IPS DF 6.9 (cell line): ENCODE measurements at regions not wholly inside any gene's neighbourhood (a gene's known extent, or its start where the extent isn't known, plus 50 kb on each side); places are given as distances from the start of the nearest gene placed in this dataset.

Source experiments
- DNase-seq: peaks from one replicate; pipeline ENCODE4 v3.0.0-alpha.2; 2013; ENCODE audit warnings: low read depth, low spot score
- H3K27ac ChIP-seq: one replicate; pipeline ENCODE4 v1.5.1; 2013; ENCODE audit warnings: low read length, control low read depth
- H3K27me3 ChIP-seq: 2 replicates; pipeline ENCODE4 v1.6.1; 2013; ENCODE audit warnings: mild to moderate bottlenecking, low read length; ENCODE audit not compliant: control insufficient read depth, insufficient read depth
- H3K36me3 ChIP-seq: 2 replicates; pipeline ENCODE4 v1.6.1; 2013; ENCODE audit warnings: low read length; ENCODE audit not compliant: control insufficient read depth, insufficient read depth
- H3K4me1 ChIP-seq: 2 replicates; pipeline ENCODE4 v1.6.1; 2013; ENCODE audit warnings: low read length; ENCODE audit not compliant: control insufficient read depth, insufficient read depth
- H3K4me3 ChIP-seq: 2 replicates; pipeline ENCODE4 v1.5.1; 2013; ENCODE audit warnings: mild to moderate bottlenecking, low read length
- H3K9me3 ChIP-seq: 2 replicates; pipeline ENCODE4 v1.6.1; 2013; ENCODE audit warnings: low read length, inconsistent platforms; ENCODE audit not compliant: control insufficient read depth, insufficient read depth
- WGBS: extraction: QIAGEN DNeasy Blood & Tissue Kit; methylation state at CpG from one replicate; pipeline ENCODE4 v1.1.7; 2013; ENCODE audit warnings: mixed read lengths, missing lambda C conversion rate; ENCODE audit not compliant: insufficient read length, insufficient coverage; 5-methylcytosine and 5-hydroxymethylcytosine counted together

DNA sequence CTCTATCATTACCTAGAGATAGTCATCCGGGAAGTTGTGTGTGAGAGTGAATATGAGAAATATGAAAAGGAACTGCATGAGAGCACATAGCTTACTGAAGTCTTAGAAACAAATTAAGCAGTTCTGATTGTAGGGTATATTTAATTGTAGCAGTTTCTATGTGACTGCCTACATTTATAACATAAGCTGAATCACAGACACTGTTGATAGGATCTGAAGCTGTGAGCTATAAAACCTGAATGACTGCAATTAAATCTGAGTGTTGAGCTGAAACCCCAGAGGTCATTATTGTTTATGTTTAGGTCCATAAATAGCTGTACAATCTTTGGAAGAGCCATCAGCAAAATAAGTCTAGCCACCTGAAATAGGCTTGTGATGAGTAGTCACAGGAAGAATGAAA, 210.1 kb upstream of the CXCL13 start:
- Histone ChIP-seq H3K27ac (no peak overlapping the region), H3K36me3 (no peaks in the 10 kb centered on the region), H3K9me3 (no peaks in the 10 kb centered on the region), H3K27me3 (no peaks in the 10 kb centered on the region), H3K4me1 (no peaks in the 10 kb centered on the region), H3K4me3 (no peak overlapping the region)
- no CpG with 5 or more reads among the region's 1 CpG for WGBS
- no peak for DNase-seq

- Histone ChIP-seq H3K9me3 (no peaks in the 10 kb centered on the region), H3K27ac (no peak overlapping the region), H3K4me3 (no peak overlapping the region), H3K27me3 (no peaks in the 10 kb centered on the region), H3K36me3 (no peaks in the 10 kb centered on the region), H3K4me1 (no peaks in the 10 kb centered on the region)
- no peak for DNase-seq
- no CpG with 5 or more reads among the region's 1 CpG for WGBS
These were observed 207.4 kb upstream of the CXCL13 start for GRCh38 chr4:77398256-77398655.

DNA sequence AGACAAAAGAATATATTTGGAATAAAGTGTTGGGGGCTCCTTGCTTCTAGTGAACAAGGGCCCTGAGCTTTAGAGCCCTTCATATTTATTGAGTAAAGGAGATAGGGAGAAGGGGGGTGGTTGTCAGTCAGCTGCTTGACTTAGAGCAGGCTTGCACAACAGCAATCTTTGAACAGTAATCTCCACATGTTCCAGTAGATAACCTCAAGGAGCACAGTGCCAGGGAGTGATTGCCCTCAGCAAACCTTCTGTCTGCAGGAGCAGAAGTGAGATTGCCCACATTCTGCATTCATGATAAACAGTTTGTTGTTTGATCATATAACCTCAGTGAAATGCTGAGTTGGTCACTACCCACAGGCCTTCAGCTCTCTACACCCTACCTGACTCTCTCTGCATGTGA, 205.8 kb upstream of the CXCL13 start:
- H3K27ac ChIP-seq, result no peak overlapping the region
- no peak for DNase-seq
- no peaks in the 10 kb centered on the region for H3K36me3 ChIP-seq
- H3K27me3 ChIP-seq, result no peaks in the 10 kb centered on the region
- H3K4me1 ChIP-seq, result no peaks in the 10 kb centered on the region
- no peaks in the 10 kb centered on the region for H3K9me3 ChIP-seq
- H3K4me3 ChIP-seq, result no peak overlapping the region

GRCh38 chr4:77413766-77414165, 191.9 kb upstream of the CXCL13 start:
- Histone ChIP-seq H3K27ac (no peak overlapping the region), H3K4me3 (no peak overlapping the region), H3K36me3 (no peaks in the 10 kb centered on the region), H3K27me3 (no peaks in the 10 kb centered on the region), H3K9me3 (no peaks in the 10 kb centered on the region), H3K4me1 (no peaks in the 10 kb centered on the region)
- no CpG with 5 or more reads among the region's 3 CpGs for whole genome bisulfite sequencing
- no peak for DNase-seq

DNA sequence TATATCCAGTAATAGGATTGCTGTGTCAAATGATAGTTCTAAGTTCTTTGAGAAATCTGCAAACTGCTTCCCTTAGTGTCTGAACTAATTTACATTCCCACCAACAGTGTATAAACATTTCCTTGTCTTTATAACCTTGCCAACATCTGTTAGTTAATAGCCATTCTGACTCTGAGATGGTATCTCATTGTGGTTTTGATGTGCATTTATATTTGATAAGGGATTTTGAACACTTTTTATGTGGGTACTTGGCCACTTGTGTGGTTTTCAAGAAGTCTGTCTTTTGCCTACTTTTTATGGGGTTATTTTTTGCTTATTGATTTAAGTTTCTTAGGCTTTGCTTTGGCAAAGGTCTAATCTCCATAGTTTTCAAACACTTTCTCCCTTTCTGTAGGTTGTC, 189.9 kb upstream of the CXCL13 start:
- Histone ChIP-seq H3K27ac (no peak overlapping the region), H3K4me3 (no peak overlapping the region), H3K4me1 (no peaks in the 10 kb centered on the region), H3K9me3 (no peaks in the 10 kb centered on the region), H3K36me3 (no peaks in the 10 kb centered on the region), H3K27me3 (no peaks in the 10 kb centered on the region)
- DNase-seq, result no peak

DNA sequence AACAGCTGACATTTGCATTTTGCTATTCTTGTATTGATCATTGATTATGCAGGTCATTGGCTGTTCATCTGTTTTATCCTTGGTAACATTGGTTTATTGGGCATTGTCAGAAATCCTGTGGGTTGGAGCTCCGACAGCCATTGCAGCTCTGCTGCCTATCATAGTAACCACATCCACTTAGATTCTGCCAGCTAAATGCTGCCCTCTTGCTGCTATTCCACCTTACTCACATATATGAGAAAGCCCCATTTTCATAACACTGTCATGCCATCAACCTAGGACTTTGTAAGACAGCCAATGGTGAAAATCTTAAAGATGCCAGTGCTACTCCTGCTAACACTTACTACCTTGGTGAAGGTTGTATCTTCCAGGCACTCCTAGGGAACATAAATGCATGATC, 187.3 kb upstream of the CXCL13 start:
- no peaks in the 10 kb centered on the region for H3K27me3 ChIP-seq
- DNase-seq, result no peak
- H3K27ac ChIP-seq, result no peak overlapping the region
- no peaks in the 10 kb centered on the region for H3K9me3 ChIP-seq
- no peaks in the 10 kb centered on the region for H3K36me3 ChIP-seq
- no CpG with 5 or more reads among the region's 1 CpG for WGBS
- H3K4me3 ChIP-seq, result no peak overlapping the region
- no peaks in the 10 kb centered on the region for H3K4me1 ChIP-seq

DNA sequence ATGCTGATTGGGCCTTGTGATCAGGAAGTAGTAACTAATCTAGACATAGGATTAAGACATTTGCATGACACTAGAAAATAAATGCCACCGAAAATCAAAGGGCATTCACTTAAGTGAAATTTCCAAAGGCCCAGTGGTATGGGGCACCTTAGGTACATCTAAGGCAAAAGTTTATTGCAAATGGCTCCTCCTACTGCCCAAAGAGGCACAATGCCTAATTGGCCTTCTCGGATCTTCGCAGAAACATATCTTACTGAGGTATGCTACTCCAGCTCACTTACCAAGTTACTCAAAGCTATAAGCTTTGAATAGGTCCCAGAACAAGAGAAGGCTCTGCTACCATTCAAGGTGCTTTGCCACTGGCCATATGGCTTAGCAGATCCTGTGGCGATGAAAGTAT, 174.8 kb upstream of the CXCL13 start:
- no CpG with 5 or more reads among the region's 4 CpGs for WGBS
- Histone ChIP-seq H3K4me1 (no peaks in the 10 kb centered on the region), H3K27me3 (no peaks in the 10 kb centered on the region), H3K4me3 (no peak overlapping the region), H3K36me3 (no peaks in the 10 kb centered on the region), H3K27ac (no peak overlapping the region), H3K9me3 (no peaks in the 10 kb centered on the region)
- no peak for DNase-seq

DNA sequence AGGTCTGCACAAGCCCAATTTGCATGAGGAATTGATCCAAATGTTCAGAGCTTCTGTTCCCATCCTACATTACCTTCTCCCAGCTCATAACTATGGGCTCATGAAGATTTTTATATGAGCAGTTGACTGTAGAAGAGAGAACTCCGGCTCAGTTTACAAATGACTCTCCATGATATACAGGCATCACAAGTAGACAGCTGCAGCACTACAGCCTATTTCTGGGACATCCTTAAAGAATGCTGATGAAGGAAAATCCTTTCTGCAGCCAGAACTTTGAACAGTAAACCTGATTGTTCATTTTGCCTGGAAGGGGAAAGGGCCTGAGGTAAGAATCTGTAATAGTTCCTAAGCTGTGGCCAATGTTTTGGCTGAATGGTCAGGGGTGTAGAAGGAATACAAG, 174.1 kb upstream of the CXCL13 start:
- no peak overlapping the region for H3K4me3 ChIP-seq
- no peak overlapping the region for H3K27ac ChIP-seq
- H3K4me1 ChIP-seq, result no peaks in the 10 kb centered on the region
- no peaks in the 10 kb centered on the region for H3K9me3 ChIP-seq
- DNase-seq, result no peak
- no peaks in the 10 kb centered on the region for H3K27me3 ChIP-seq
- H3K36me3 ChIP-seq, result no peaks in the 10 kb centered on the region
- no CpG with 5 or more reads among the region's 1 CpG for WGBS

DNA sequence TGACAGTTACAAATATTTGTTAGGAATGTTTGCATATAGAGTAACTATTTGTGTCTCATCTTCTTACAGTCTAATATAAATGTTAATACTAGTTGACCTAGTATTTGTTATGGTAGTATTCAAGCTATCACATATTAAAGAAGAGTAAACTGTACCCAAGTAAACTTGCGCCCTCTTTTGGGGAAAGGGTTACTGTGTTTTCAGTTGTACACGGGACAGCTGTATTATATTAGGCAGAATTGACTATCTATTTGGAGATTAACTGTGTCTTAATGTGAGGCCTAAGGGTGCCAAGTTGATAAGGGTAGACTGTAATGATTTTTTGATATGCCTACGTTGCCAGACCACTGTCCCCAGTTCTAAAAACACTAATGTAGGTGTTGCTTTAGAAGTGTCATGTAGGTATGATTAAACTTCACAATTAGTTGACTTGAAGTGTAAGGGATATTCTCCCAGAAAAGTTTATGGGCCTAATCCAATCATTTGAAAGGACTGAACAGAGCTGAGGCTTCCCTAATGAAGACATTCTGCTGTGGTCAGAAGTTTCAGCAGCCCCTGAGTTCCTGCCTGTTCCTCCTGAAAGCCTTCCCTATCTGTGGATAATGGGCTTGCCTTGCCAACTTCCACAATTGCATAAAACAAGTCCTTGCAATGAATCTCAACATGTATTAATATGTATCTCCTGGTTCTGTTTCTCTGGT, 172.8 kb upstream of the CXCL13 start:
- Histone ChIP-seq H3K27ac (no peak overlapping the region), H3K4me3 (no peak overlapping the region), H3K36me3 (no peaks in the 10 kb centered on the region), H3K27me3 (no peaks in the 10 kb centered on the region), H3K4me1 (no peaks in the 10 kb centered on the region), H3K9me3 (no peaks in the 10 kb centered on the region)
- no peak for DNase-seq
- WGBS, result no CpG with 5 or more reads among the region's 3 CpGs

DNA sequence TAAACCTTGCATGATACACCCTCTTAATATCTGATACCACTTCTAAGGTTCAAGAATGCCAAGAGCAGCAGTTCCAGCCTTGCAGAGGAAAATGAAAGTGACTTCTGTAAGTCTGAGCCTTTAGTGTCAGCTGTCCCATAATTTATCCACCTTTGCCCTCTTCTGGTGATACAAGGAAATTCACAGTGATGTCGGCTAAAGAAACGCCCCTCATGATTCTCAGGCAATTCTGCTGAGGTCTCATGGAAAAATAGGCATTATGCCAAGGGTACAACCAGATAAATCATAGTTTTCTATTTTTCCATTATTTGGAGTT, 172.2 kb upstream of the CXCL13 start:
- no peaks in the 10 kb centered on the region for H3K36me3 ChIP-seq
- no CpG with 5 or more reads among the region's 2 CpGs for WGBS
- no peak overlapping the region for H3K27ac ChIP-seq
- H3K4me1 ChIP-seq, result no peaks in the 10 kb centered on the region
- H3K27me3 ChIP-seq, result no peaks in the 10 kb centered on the region
- DNase-seq, result no peak
- no peak overlapping the region for H3K4me3 ChIP-seq
- H3K9me3 ChIP-seq, result no peaks in the 10 kb centered on the region

- no CpG with 5 or more reads among the region's 10 CpGs for WGBS
- no peak for DNase-seq
These were observed 171.1 kb upstream of the CXCL13 start for GRCh38 chr4:77434299-77435092.

More at GRCh38 chr4:77434299-77435092, 171.1 kb upstream of the CXCL13 start:
- Histone ChIP-seq H3K27ac (no peak overlapping the region), H3K4me1 (no peaks in the 10 kb centered on the region), H3K9me3 (no peaks in the 10 kb centered on the region), H3K27me3 (no peaks in the 10 kb centered on the region), H3K4me3 (no peak overlapping the region), H3K36me3 (no peaks in the 10 kb centered on the region)
